NCI-H345 (cell line): ENCODE measurements at regions not wholly inside any gene's neighbourhood (a gene's known extent, or its start where the extent isn't known, plus 50 kb on each side); places are given as distances from the start of the nearest gene placed in this dataset.

Experiments
- DNase-seq: peaks from one replicate; lab custom pipeline; 2025; lab: John Stamatoyannopoulos, UW

GRCh38 chr20:16174311-16174710 is 398.9 kb downstream of the KIF16B start:
- DNase-seq = no peak

GRCh38 chr20:16173044-16173443 is 400.2 kb downstream of the KIF16B start:
- no peak for DNase-seq

GRCh38 chr20:16171180-16171579 is 402.1 kb downstream of the KIF16B start:
- DNase-seq = no peak

- no peak for DNase-seq
These were observed 402.8 kb downstream of the KIF16B start for GRCh38 chr20:16170406-16170971.

- no peak for DNase-seq
These were observed 405.7 kb downstream of the KIF16B start for GRCh38 chr20:16167423-16168130.

GRCh38 chr20:16166737-16167136 is 406.5 kb downstream of the KIF16B start:
- DNase-seq = no peak

GRCh38 chr20:16158976-16159286 is 414.3 kb downstream of the KIF16B start:
- no peak for DNase-seq

GRCh38 chr20:16158090-16158975 is 414.9 kb downstream of the KIF16B start:
- no peak for DNase-seq

- DNase-seq = no peak
These were observed 425.3 kb downstream of the KIF16B start for GRCh38 chr20:16147916-16148315.

GRCh38 chr20:16147216-16147615 is 426.0 kb downstream of the KIF16B start:
- DNase-seq = no peak

- DNase-seq = no peak
These were observed 427.3 kb downstream of the KIF16B start for GRCh38 chr20:16145919-16146318.

GRCh38 chr20:16143596-16143995 is 429.7 kb downstream of the KIF16B start:
- DNase-seq = no peak

- no peak for DNase-seq
These were observed 437.6 kb downstream of the KIF16B start for GRCh38 chr20:16135630-16136029.

GRCh38 chr20:16132036-16132798 is 441.0 kb downstream of the KIF16B start:
- no peak for DNase-seq

GRCh38 chr20:16129411-16129810 is 443.8 kb downstream of the KIF16B start:
- DNase-seq = no peak

- no peak for DNase-seq
These were observed 444.6 kb downstream of the KIF16B start for GRCh38 chr20:16128538-16129106.

- DNase-seq = no peak
These were observed 447.4 kb downstream of the KIF16B start for GRCh38 chr20:16125816-16126215.

GRCh38 chr20:16124911-16125776 is 448.1 kb downstream of the KIF16B start:
- no peak for DNase-seq

- DNase-seq = no peak
These were observed 448.8 kb downstream of the KIF16B start for GRCh38 chr20:16124491-16124890.

GRCh38 chr20:16123623-16124022 is 449.6 kb downstream of the KIF16B start:
- DNase-seq = no peak

- DNase-seq = no peak
These were observed 453.3 kb downstream of the KIF16B start for GRCh38 chr20:16119909-16120308.
